GM12878 (cell line): ENCODE measurements at regions not wholly inside any gene's neighbourhood (a gene's known extent, or its start where the extent isn't known, plus 50 kb on each side); places are given as distances from the start of the nearest gene placed in this dataset.

ENCODE experiments used
- ATAC-seq: fragments of 200-7000 bp; cut with Tn5 transposase; 3 replicates; pipeline ENCODE4 v1.9.1; 2020; ENCODE audit warnings: mild to moderate bottlenecking, moderate library complexity
- BruUV-seq: library from RNA; stranded (reverse); fragments of 400-500 nt; replicated peaks from 2 replicates; lab custom pipeline; 2021; lab: Mats Ljungman, UMichigan
- CTCF ChIA-PET: fragments of 300-600 bp; sonication (Branson Sonifier 250); formaldehyde crosslinking; extraction: SDS; loops from one replicate; lab custom pipeline; 2021; ENCODE audit warnings: inconsistent platforms; lab: Yijun Ruan, JAX
- POLR2A ChIA-PET: fragments of 350-600 bp; formaldehyde crosslinking; extraction: SDS; loops from one replicate; lab custom pipeline; 2021; ENCODE audit warnings: inconsistent platforms; lab: Charles Lee
- RAD21 ChIA-PET: fragments of 300-600 bp; sonication (Branson Sonifier 250); formaldehyde crosslinking; loops from one replicate; lab custom pipeline; 2023; ENCODE audit warnings: antibody characterized with exemption; ENCODE audit not compliant: unreplicated experiment; lab: Charles Lee
- SMC1A ChIA-PET: fragments of 300-600 bp; sonication (Branson Sonifier 250); formaldehyde crosslinking; loops from one replicate; lab custom pipeline; 2023; ENCODE audit not compliant: unreplicated experiment, uncharacterized antibody; lab: Charles Lee
- DNase-seq: peaks from one replicate; pipeline ENCODE4 v3.0.0-alpha.2; 2011; ENCODE audit warnings: low read depth, low spot score
- FAIRE-seq: peaks from 3 replicates; lab custom pipeline; 2011; peaks lifted over from hg19 to GRCh38; lab: Jason Lieb, UNC
- H2AFZ ChIP-seq: 2 replicates; pipeline ENCODE4 v1.6.0; 2011; ENCODE audit warnings: low read depth, low read length, control low read depth; ENCODE audit not compliant: control insufficient read depth
- H3K27ac ChIP-seq: 2 replicates; pipeline ENCODE4 v1.5.1; 2011; ENCODE audit warnings: control low read depth; ENCODE audit not compliant: control insufficient read depth, insufficient read depth
- H3K27me3 ChIP-seq, 2 experiments: replicated peaks in 1 of 2; 2 replicates each; pipeline versions ENCODE4 v1.6.0 to v1.6.1; 2011; ENCODE audit warnings: low read length in 1 of 2; ENCODE audit not compliant: control insufficient read depth in 2 of 2, insufficient read depth in 2 of 2
- H3K36me3 ChIP-seq, 2 experiments: 2 replicates each; pipeline ENCODE4 v1.5.1; 2011; ENCODE audit warnings: low read length in 1 of 2; ENCODE audit not compliant: control insufficient read depth in 2 of 2, insufficient read depth in 2 of 2
- H3K4me1 ChIP-seq: 2 replicates; pipeline ENCODE4 v1.6.1; 2011; ENCODE audit warnings: mild to moderate bottlenecking, low read length, moderate library complexity, mixed read lengths; ENCODE audit not compliant: control insufficient read depth, insufficient read depth
- H3K4me2 ChIP-seq: 2 replicates; pipeline ENCODE4 v1.6.0; 2011; ENCODE audit warnings: control low read depth; ENCODE audit not compliant: control insufficient read depth, insufficient read depth
- H3K4me3 ChIP-seq: fragments of 200-600 bp; sonication (generic); 2 replicates; pipeline ENCODE4 v1.5.1; 2016
- H3K79me2 ChIP-seq: 2 replicates; pipeline ENCODE4 v1.6.0; 2011; ENCODE audit warnings: low read length; ENCODE audit not compliant: control insufficient read depth, insufficient read depth
- H3K9ac ChIP-seq: 2 replicates; pipeline ENCODE4 v1.8.0; 2011; ENCODE audit warnings: low read length, control low read depth, mixed read lengths; ENCODE audit not compliant: control insufficient read depth, insufficient read depth
- H3K9me3 ChIP-seq: replicated peaks from 3 replicates; pipeline ENCODE4 v1.5.1; 2011; ENCODE audit warnings: mild to moderate bottlenecking, low read length; ENCODE audit not compliant: control insufficient read depth, insufficient read depth
- H4K20me1 ChIP-seq: 2 replicates; pipeline ENCODE4 v1.6.0; 2011; ENCODE audit not compliant: control insufficient read depth, insufficient read depth
- CREM ChIP-seq: IDR thresholded peaks from 2 replicates; pipeline ENCODE4 v1.6.1; 2014; ENCODE audit warnings: antibody characterized with exemption, low read depth
- HDGF ChIP-seq: fragments of 450-650 bp; IDR thresholded peaks from 2 replicates; pipeline ENCODE4 v1.6.1; 2016; ENCODE audit warnings: antibody characterized with exemption
- IKZF2 ChIP-seq, 2 experiments: fragments of 450-650 bp; IDR thresholded peaks; 2 replicates each; pipeline ENCODE4 v1.6.1; 2017; ENCODE audit warnings: mild to moderate bottlenecking in 2 of 2, moderate library complexity in 2 of 2
- JUND ChIP-seq: IDR thresholded peaks from 2 replicates; pipeline ENCODE4 v1.6.1; 2012; ENCODE audit warnings: low read depth, mild to moderate bottlenecking, low read length, improper control_type of control experiment, moderate library complexity
- LARP7 ChIP-seq: fragments of 450-650 bp; IDR thresholded peaks from 2 replicates; pipeline ENCODE4 v1.6.1; 2017; ENCODE audit warnings: mild to moderate bottlenecking
- POU2F2 ChIP-seq: IDR thresholded peaks from 3 replicates; pipeline ENCODE4 v1.6.1; 2011; ENCODE audit warnings: low read depth, mild to moderate bottlenecking, low read length, borderline replicate concordance
- SREBF1 ChIP-seq: IDR thresholded peaks from 2 replicates; pipeline ENCODE4 v1.6.1; 2012; ENCODE audit warnings: mild to moderate bottlenecking, low read length
- TARDBP ChIP-seq: IDR thresholded peaks from 2 replicates; pipeline ENCODE4 v1.6.1; 2016; ENCODE audit warnings: borderline replicate concordance
- TCF7 ChIP-seq: IDR thresholded peaks from 2 replicates; pipeline ENCODE4 v1.6.1; 2014; ENCODE audit warnings: antibody characterized with exemption, borderline replicate concordance
- WGBS: methylation state at CpG from one replicate; pipeline ENCODE4 v1.1.6; 2016; ENCODE audit warnings: low lambda C conversion rate; ENCODE audit not compliant: insufficient replicate concordance, insufficient coverage; ENCODE audit errors: missing lambda C conversion rate; 5-methylcytosine and 5-hydroxymethylcytosine counted together
- in situ Hi-C: fragments of 300-500 bp; cut with MboI; formaldehyde crosslinking; loops from 9 replicates; pipeline ENCODE4 v1.14.3; 2018; ENCODE audit warnings: mixed read lengths
- intact Hi-C: fragments of 100-400 bp; cut with micrococcal nuclease; formaldehyde crosslinking; loops from one replicate; pipeline ENCODE4 v1.14.2; 2022; ENCODE audit not compliant: unreplicated experiment
- TF ChIP-seq, protein P1 (sequence below): fragments of 450-650 bp; IDR thresholded peaks from 2 replicates; pipeline ENCODE4 v1.6.1; 2014; ENCODE audit warnings: mild to moderate bottlenecking
- TF ChIP-seq, protein P2 (sequence below): IDR thresholded peaks from 2 replicates; pipeline ENCODE4 v1.6.1; 2012; ENCODE audit warnings: mild to moderate bottlenecking, low read depth, low read length
- TF ChIP-seq, protein P3 (sequence below): fragments of 450-650 bp; IDR thresholded peaks from 2 replicates; pipeline ENCODE4 v1.6.1; 2017; ENCODE audit warnings: mild to moderate bottlenecking, low read depth, inconsistent platforms; ENCODE audit not compliant: poor library complexity, severe bottlenecking
- TF ChIP-seq, protein P4 (sequence below): fragments of 450-650 bp; conservative IDR thresholded peaks from 2 replicates; pipeline ENCODE4 v1.6.1; 2017; ENCODE audit warnings: mild to moderate bottlenecking, moderate library complexity

DNA sequence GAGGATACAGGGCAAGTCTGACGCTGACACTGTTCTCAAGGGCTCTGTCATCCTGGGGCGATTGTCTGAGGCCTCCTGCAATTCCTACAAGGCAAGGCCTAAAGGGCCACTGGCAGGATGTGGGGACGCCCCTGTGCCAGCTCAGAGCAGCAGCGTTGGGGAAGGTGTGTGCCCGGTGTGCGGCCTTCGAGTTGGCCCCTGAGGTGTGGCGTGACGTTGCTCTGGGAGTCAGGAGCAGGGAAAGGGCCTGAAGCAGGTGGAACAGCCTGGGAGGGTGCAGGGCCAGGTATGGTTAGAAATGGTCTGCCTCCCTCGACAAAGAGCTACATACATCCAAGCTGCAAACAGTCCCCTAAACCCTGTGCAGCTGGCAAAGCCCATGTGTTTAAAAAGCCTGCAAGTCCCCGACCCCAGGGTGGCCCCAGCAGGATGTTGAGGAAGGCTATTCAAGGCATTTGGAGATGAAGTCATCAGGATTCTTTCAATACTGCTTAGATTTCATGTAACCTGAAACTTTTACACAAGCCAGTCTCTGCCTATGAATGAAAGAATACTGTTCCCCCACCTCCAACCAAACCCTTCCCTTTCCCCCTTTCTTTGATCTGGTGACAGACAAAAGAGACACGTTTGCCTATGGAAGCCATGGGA is 142.5 kb upstream of the TNS3 start:
- Histone ChIP-seq H4K20me1 (no peaks in the 10 kb centered on the region), H3K4me2 (no peak overlapping the region), H3K27ac (no peak overlapping the region), H3K4me3 (no peak overlapping the region), H3K36me3 (no peaks in the 10 kb centered on the region), H2AFZ (no peak overlapping the region), H3K27me3 (no peaks in the 10 kb centered on the region; a peak in 1 of 4 replicates), H3K9me3 (no peaks in the 10 kb centered on the region), H3K79me2 (no peaks in the 10 kb centered on the region), H3K9ac (no peak overlapping the region), H3K4me1 (peaks cover 10% of the 10 kb centered on the region)
- POLR2A ChIA-PET, result no interaction called here
- in situ Hi-C loops, result no loop called here
- WGBS, result 49% methylated on average over 12 of the region's 12 CpGs
- no peak for FAIRE-seq
- RAD21 ChIA-PET, result no interaction called here
- DNase-seq, result no peak
- intact Hi-C loops, result no loop called here
- no peak for ATAC-seq
- BruUV-seq, result no TSS peak
- CTCF ChIA-PET, result no interaction called here
- SMC1A ChIA-PET, result no interaction called here
- TF ChIP-seq IKZF2 (IDR thresholded peaks at IDR 0.05) (no peak), TCF7 (no peak), JUND (no peak), SREBF1 (no peak), POU2F2 (no peak), TARDBP (no peak), LARP7 (no peak), CREM (no peak), HDGF (no peak)
- TF ChIP-seq, protein P1, sequence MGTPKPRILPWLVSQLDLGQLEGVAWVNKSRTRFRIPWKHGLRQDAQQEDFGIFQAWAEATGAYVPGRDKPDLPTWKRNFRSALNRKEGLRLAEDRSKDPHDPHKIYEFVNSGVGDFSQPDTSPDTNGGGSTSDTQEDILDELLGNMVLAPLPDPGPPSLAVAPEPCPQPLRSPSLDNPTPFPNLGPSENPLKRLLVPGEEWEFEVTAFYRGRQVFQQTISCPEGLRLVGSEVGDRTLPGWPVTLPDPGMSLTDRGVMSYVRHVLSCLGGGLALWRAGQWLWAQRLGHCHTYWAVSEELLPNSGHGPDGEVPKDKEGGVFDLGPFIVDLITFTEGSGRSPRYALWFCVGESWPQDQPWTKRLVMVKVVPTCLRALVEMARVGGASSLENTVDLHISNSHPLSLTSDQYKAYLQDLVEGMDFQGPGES, result no peak
- TF ChIP-seq, protein P2, sequence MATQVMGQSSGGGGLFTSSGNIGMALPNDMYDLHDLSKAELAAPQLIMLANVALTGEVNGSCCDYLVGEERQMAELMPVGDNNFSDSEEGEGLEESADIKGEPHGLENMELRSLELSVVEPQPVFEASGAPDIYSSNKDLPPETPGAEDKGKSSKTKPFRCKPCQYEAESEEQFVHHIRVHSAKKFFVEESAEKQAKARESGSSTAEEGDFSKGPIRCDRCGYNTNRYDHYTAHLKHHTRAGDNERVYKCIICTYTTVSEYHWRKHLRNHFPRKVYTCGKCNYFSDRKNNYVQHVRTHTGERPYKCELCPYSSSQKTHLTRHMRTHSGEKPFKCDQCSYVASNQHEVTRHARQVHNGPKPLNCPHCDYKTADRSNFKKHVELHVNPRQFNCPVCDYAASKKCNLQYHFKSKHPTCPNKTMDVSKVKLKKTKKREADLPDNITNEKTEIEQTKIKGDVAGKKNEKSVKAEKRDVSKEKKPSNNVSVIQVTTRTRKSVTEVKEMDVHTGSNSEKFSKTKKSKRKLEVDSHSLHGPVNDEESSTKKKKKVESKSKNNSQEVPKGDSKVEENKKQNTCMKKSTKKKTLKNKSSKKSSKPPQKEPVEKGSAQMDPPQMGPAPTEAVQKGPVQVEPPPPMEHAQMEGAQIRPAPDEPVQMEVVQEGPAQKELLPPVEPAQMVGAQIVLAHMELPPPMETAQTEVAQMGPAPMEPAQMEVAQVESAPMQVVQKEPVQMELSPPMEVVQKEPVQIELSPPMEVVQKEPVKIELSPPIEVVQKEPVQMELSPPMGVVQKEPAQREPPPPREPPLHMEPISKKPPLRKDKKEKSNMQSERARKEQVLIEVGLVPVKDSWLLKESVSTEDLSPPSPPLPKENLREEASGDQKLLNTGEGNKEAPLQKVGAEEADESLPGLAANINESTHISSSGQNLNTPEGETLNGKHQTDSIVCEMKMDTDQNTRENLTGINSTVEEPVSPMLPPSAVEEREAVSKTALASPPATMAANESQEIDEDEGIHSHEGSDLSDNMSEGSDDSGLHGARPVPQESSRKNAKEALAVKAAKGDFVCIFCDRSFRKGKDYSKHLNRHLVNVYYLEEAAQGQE, result no peak
- TF ChIP-seq, protein P3, sequence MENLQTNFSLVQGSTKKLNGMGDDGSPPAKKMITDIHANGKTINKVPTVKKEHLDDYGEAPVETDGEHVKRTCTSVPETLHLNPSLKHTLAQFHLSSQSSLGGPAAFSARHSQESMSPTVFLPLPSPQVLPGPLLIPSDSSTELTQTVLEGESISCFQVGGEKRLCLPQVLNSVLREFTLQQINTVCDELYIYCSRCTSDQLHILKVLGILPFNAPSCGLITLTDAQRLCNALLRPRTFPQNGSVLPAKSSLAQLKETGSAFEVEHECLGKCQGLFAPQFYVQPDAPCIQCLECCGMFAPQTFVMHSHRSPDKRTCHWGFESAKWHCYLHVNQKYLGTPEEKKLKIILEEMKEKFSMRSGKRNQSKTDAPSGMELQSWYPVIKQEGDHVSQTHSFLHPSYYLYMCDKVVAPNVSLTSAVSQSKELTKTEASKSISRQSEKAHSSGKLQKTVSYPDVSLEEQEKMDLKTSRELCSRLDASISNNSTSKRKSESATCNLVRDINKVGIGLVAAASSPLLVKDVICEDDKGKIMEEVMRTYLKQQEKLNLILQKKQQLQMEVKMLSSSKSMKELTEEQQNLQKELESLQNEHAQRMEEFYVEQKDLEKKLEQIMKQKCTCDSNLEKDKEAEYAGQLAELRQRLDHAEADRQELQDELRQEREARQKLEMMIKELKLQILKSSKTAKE, result no peak
- TF ChIP-seq, protein P4, sequence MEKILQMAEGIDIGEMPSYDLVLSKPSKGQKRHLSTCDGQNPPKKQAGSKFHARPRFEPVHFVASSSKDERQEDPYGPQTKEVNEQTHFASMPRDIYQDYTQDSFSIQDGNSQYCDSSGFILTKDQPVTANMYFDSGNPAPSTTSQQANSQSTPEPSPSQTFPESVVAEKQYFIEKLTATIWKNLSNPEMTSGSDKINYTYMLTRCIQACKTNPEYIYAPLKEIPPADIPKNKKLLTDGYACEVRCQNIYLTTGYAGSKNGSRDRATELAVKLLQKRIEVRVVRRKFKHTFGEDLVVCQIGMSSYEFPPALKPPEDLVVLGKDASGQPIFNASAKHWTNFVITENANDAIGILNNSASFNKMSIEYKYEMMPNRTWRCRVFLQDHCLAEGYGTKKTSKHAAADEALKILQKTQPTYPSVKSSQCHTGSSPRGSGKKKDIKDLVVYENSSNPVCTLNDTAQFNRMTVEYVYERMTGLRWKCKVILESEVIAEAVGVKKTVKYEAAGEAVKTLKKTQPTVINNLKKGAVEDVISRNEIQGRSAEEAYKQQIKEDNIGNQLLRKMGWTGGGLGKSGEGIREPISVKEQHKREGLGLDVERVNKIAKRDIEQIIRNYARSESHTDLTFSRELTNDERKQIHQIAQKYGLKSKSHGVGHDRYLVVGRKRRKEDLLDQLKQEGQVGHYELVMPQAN, result no peak
